K562 (cell line): ENCODE measurements at regions not wholly inside any gene's neighbourhood (a gene's known extent, or its start where the extent isn't known, plus 50 kb on each side); places are given as distances from the start of the nearest gene placed in this dataset.

Source experiments
- AFF4 ChIP-seq: sonication (generic); formaldehyde crosslinking; IDR thresholded peaks from 2 replicates; pipeline ENCODE4 v1.8.0; 2023; ENCODE audit warnings: mild to moderate bottlenecking, missing genetic modification reagents
- ATF1 ChIP-seq, 2 experiments: fragments of 450-650 bp in 1 of 2; IDR thresholded peaks; 2 replicates each; pipeline ENCODE4 v1.6.1; 2016; ENCODE audit warnings: missing compliant biosample characterization in 1 of 2, missing genetic modification characterization in 1 of 2
- E2F6 ChIP-seq, 2 experiments: IDR thresholded peaks; 2 replicates each; pipeline ENCODE4 v1.6.1; 2011; ENCODE audit warnings: borderline replicate concordance in 1 of 2, control low read depth in 1 of 2, low read depth in 1 of 2, low read length in 1 of 2, mild to moderate bottlenecking in 1 of 2, mixed read lengths in 1 of 2, moderate library complexity in 1 of 2; ENCODE audit not compliant: insufficient read depth in 1 of 2, insufficient read length in 1 of 2, poor library complexity in 1 of 2, severe bottlenecking in 1 of 2; ENCODE audit errors: extremely low read depth in 1 of 2
- ELF1 ChIP-seq: fragments of 200-800 bp; sonication (Bioruptor generic); IDR thresholded peaks from 2 replicates; pipeline ENCODE4 v1.6.1; 2016; ENCODE audit warnings: missing genetic modification characterization, missing compliant biosample characterization
- ELF4 ChIP-seq: fragments of 450-650 bp; formaldehyde crosslinking; IDR thresholded peaks from 2 replicates; pipeline ENCODE4 v1.4.0; 2022; ENCODE audit warnings: missing genetic modification characterization
- IRF1 ChIP-seq: sonication (generic); formaldehyde crosslinking; IDR thresholded peaks from 2 replicates; pipeline ENCODE4 v1.8.0; 2022; ENCODE audit warnings: missing genetic modification reagents, mild to moderate bottlenecking, borderline replicate concordance
- TCF3 ChIP-seq: sonication (generic); formaldehyde crosslinking; IDR thresholded peaks from 2 replicates; pipeline ENCODE4 v1.4.0; 2020; ENCODE audit warnings: mild to moderate bottlenecking, missing genetic modification reagents
- ZNF146 ChIP-seq: IDR thresholded peaks from one replicate; pipeline ENCODE4 v1.6.1; 2018; ENCODE audit warnings: missing compliant biosample characterization; ENCODE audit not compliant: unreplicated experiment
- TF ChIP-seq, protein P1 (sequence below): fragments of 450-650 bp; IDR thresholded peaks from 2 replicates; pipeline ENCODE4 v1.6.1; 2016; ENCODE audit warnings: borderline replicate concordance
- TF ChIP-seq, protein P2 (sequence below): fragments of 250-450 bp; sonication (Bioruptor Pico); IDR thresholded peaks from 2 replicates; pipeline ENCODE4 v1.5.0; 2020; ENCODE audit warnings: mild to moderate bottlenecking, borderline replicate concordance
- TF ChIP-seq, protein P3 (sequence below): fragments of 250-450 bp; sonication (Bioruptor Pico); IDR thresholded peaks from 2 replicates; pipeline ENCODE4 v1.5.0; 2021

- TF ChIP-seq, protein P1, sequence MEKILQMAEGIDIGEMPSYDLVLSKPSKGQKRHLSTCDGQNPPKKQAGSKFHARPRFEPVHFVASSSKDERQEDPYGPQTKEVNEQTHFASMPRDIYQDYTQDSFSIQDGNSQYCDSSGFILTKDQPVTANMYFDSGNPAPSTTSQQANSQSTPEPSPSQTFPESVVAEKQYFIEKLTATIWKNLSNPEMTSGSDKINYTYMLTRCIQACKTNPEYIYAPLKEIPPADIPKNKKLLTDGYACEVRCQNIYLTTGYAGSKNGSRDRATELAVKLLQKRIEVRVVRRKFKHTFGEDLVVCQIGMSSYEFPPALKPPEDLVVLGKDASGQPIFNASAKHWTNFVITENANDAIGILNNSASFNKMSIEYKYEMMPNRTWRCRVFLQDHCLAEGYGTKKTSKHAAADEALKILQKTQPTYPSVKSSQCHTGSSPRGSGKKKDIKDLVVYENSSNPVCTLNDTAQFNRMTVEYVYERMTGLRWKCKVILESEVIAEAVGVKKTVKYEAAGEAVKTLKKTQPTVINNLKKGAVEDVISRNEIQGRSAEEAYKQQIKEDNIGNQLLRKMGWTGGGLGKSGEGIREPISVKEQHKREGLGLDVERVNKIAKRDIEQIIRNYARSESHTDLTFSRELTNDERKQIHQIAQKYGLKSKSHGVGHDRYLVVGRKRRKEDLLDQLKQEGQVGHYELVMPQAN: no peak
- TF ChIP-seq ATF1 (CRISPR knock-in tag; IDR thresholded peaks at IDR 0.05): no peak
- TF ChIP-seq ATF1 (tag; IDR thresholded peaks at IDR 0.05): no peak
- TF ChIP-seq ELF4 (CRISPR knock-in tag): no peak
- TF ChIP-seq TCF3 (CRISPR knock-in tag): no peak
- TF ChIP-seq, protein P2, sequence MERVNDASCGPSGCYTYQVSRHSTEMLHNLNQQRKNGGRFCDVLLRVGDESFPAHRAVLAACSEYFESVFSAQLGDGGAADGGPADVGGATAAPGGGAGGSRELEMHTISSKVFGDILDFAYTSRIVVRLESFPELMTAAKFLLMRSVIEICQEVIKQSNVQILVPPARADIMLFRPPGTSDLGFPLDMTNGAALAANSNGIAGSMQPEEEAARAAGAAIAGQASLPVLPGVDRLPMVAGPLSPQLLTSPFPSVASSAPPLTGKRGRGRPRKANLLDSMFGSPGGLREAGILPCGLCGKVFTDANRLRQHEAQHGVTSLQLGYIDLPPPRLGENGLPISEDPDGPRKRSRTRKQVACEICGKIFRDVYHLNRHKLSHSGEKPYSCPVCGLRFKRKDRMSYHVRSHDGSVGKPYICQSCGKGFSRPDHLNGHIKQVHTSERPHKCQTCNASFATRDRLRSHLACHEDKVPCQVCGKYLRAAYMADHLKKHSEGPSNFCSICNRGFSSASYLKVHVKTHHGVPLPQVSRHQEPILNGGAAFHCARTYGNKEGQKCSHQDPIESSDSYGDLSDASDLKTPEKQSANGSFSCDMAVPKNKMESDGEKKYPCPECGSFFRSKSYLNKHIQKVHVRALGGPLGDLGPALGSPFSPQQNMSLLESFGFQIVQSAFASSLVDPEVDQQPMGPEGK (CRISPR knock-in tag): no peak
- TF ChIP-seq AFF4 (CRISPR knock-in tag): no peak
- no peak for TF ChIP-seq ZNF146
- TF ChIP-seq ELF1 (tag): no peak
- TF ChIP-seq E2F6 (IDR thresholded peaks at IDR 0.05; ENCODE audit: borderline replicate concordance in 1 of 2, extremely low read depth in 1 of 2, insufficient read depth in 1 of 2, insufficient read length in 1 of 2, low read depth in 1 of 2, low read length in 1 of 2, poor library complexity in 1 of 2, severe bottlenecking in 1 of 2): no peak
- TF ChIP-seq, protein P3, sequence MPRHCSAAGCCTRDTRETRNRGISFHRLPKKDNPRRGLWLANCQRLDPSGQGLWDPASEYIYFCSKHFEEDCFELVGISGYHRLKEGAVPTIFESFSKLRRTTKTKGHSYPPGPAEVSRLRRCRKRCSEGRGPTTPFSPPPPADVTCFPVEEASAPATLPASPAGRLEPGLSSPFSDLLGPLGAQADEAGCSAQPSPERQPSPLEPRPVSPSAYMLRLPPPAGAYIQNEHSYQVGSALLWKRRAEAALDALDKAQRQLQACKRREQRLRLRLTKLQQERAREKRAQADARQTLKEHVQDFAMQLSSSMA (CRISPR knock-in tag): no peak
- no peak for TF ChIP-seq IRF1 (CRISPR knock-in tag)
Measured at GRCh38 chr2:223273995-223274394, 222.0 kb downstream of the KCNE4 start (continued).
